Dedifferentiated amniotic fluid mesenchymal stem cell (primary cell): ENCODE measurements at regions not wholly inside any gene's neighbourhood (a gene's known extent, or its start where the extent isn't known, plus 50 kb on each side); places are given as distances from the start of the nearest gene placed in this dataset.

Experiments
- DNase-seq: peaks from one replicate; pipeline ENCODE4 v3.0.0-alpha.2; 2016; ENCODE audit errors: extremely low spot score

DNA sequence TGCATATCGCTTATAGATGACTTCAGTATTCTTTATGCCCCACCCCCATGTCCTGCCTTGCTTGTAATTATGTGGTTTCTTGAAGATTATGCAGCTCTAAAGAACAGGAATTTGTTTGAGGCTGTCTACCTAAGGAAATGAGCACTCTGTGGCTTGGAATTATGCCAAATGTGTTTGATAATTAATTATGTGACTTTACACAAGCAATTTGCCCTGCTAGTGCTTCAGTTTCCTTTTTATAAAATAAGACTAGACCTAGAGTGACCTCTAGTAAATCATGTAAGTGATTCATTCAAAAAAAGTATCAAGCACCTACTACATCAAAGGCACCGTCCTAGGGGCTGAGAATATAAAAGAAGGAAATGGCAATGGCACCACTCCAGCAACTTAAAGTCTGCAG lies 491.5 kb upstream of the KIRREL3 start:
- DNase-seq, result no peak

DNA sequence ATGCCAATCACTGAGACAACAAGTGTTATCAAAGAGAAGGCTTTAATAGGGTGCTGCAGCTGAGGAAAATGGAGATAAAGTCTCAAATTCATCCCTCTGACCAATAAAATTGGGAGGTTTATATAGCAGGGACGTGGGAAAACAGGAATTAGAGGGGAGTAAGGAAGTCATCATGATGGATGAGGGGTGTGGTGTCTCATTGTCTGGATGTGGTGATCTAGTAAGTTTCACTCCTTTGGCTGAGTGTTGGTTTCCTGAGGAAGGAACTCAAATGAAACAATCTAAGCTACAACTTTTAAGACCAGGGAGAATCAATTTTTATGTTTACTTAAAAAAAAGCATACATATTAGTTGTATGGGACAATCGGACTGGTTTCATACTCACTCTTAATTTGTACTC lies 491.0 kb upstream of the KIRREL3 start:
- DNase-seq, result no peak

GRCh38 chr11:127490896-127491295 lies 490.3 kb upstream of the KIRREL3 start:
- no peak for DNase-seq

- DNase-seq, result no peak
Measured at GRCh38 chr11:127485541-127485940, 485.0 kb upstream of the KIRREL3 start.

DNA sequence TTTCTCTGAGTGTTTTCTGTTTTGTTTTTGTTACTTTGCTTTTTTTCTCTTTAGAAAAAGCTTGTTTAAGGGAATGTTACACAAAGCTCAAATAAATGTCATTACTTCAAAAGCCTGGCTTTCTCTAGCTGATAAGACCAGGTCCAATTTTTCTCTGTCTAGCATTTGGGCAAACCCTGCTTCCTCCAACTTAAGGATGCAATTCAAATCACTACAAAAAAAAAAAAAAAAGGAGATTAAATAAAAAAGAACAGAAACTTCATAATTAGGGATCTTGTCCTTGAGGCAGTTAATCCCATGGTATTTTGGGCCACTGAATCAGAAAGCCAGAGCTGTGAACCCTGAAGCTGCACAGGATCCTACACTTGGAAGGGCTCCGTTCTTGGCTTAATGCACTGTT lies 480.8 kb upstream of the KIRREL3 start:
- DNase-seq, result no peak

GRCh38 chr11:127478826-127479225 lies 478.3 kb upstream of the KIRREL3 start:
- no peak for DNase-seq

DNA sequence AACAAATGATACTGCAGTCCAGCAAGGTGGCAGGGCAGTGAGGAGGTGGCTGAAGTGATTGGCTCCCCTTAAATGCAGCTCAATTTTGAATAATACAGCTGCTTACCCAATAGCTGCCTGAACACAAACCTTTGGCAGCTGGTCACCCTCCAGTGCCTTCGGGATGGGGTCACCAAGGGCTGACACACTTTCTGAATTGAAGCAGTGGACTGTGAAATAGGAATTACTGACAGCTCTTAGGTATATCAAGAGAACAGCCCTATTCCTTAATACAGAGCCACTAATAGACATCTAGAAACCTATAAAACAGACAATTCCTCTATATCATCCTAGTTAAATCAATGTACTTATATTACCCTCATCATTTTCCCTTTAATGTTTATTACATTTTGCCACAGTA lies 474.2 kb upstream of the KIRREL3 start:
- DNase-seq, result no peak

DNA sequence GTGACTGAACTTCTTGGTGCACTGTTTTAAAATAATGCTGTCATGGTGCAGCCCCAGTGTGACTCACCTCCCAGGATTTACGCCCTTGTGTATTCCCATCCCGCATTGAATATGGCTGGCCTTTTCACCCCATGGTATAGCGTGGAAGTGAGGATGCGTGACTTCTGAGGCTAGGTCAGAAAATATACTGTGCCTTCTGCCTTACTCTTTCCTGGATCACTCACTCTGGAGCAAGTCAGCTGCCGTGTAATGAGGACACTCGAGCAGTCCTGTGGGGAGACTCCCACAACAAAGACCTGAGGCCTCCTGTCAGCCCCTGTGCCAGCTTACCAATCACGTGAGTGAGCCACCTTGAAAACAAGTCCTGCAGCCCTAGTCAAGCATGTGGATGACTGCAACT lies 471.9 kb upstream of the KIRREL3 start:
- no peak for DNase-seq

- no peak for DNase-seq
Measured at GRCh38 chr11:127471662-127472061, 471.1 kb upstream of the KIRREL3 start.

GRCh38 chr11:127470306-127470884 lies 469.8 kb upstream of the KIRREL3 start:
- DNase-seq, result no peak

DNA sequence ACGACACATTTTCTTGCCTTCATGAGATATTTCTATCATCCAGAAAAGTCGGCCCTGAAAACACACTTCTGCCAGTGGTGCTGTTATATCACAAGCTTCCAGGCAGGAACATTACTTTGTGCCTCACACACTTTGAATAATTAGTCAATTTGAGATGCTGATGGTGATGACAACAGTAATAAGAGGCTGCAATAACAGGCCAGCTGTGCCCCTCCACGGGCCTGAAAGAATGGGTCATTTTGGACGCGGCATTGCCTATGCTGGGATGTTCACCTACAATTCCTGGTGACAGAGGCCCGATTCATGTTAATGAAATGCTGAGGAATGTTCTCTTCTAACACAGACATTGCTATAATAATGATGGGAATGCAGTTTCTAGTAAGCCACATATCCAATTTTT lies 463.8 kb upstream of the KIRREL3 start:
- DNase-seq, result no peak

DNA sequence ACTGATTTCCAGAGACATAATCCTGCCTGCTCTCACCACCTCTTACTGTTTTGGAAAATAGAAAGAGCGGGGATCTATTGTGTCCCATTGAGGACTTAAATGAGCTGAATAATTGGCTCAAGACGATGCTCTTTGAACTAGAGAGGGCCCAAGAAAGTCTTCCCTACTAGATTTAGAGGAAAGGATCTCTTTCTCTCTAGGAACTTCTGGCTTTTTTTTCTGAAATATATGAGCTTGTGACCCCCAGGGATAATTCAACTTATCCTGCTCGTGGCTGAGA lies 461.4 kb upstream of the KIRREL3 start:
- DNase-seq, result no peak

DNA sequence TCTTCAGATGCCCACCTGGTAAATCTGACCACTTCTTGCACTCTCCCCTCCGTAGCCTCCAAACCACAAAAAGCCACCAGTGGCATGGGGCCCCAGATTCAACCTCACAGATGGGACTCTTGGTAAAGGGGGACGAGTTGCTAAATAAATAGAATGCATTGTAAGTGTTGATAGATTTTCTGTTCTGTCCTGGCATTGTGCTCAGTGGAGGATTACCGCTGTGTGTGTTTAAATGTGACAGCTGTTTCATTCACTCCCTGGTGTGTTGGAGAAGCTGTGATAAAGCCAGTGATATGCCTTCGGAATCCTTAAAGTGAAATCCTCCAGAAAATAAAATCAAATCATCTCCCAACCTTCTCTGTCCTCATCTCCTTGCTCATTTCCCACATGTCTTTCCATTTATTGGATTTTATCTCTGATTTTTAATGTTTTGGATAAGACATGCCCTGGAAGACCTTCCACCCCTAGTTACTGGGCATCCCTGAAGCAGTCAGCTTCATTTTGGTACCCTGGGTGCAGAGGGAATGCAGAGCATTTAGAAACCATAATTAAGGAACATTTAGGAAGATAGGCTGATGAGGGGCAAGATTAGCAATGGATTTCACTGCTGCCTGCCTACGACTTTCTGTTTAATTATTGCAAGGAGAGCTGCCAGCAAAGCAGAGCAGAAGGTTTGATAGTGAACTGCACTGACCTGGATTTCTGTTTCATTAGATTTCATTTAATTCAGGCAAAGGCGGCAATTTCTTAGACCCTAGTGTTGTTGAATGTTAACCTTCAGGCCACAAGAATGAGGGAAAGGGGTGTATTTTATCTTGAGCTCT lies 460.9 kb upstream of the KIRREL3 start:
- DNase-seq, result no peak

GRCh38 chr11:127458561-127458960 lies 458.0 kb upstream of the KIRREL3 start:
- no peak for DNase-seq

DNA sequence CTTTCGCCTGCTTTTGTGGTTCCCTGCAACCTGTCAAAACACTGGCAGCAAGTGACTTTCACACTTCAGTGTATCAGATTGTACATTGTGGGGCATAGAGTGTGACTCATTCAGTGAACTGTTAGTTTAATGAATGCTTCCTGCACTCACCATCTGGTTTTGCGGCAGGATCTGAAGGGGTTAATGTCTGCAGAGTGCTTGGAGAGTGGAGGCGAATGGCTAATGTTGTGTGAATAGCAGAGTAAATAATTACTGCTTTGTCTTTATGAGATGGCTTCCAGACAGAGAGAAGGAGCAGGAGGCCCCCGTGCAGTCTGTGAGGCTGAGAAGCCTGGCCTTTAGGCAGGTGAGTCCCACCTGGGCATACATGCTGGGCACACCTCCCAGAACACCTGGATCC lies 454.3 kb upstream of the KIRREL3 start:
- DNase-seq, result no peak

GRCh38 chr11:127452533-127452932 lies 452.0 kb upstream of the KIRREL3 start:
- no peak for DNase-seq

DNA sequence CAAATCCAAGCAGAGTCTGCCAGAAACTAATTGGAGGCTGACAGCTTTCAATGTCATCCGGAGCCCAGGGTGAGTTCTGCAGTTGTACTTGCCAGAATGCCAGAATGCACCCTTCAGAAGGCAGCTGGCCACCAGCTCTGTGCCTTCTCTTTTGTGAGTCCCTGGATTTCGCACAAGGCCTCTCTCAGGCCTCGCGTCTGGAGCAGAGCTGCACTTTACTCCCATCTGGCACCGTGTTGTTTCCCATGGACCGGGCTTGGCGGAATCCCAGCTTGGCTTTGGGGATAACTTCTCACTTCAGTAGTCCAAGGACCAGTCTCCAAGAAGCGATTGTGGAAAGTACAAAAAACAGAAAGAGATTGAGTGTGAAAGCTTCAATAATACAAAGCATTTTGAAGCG lies 451.3 kb upstream of the KIRREL3 start:
- DNase-seq, result no peak

- no peak for DNase-seq
Measured at GRCh38 chr11:127448101-127448500, 447.5 kb upstream of the KIRREL3 start.

DNA sequence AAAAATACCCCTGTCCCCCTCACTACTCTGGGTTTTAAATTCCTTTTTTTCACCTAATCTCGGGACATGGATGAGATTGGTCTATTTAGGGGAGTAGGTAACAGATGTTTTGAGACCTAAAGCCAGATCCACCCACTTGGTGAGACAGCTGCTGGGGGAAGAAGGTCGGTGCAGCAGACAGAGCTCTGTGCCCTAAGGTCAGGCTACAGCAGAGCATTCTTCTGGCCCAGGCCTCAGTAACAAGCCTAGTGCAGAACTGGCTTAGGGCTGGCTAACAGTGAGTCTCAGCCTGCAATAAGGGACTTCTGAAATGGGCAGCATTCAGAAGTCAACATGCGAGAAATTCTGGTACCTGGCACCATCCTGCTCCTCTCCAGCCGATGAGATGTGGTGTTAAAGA lies 444.9 kb upstream of the KIRREL3 start:
- no peak for DNase-seq

GRCh38 chr11:127443297-127443696 lies 442.7 kb upstream of the KIRREL3 start:
- DNase-seq, result no peak

- DNase-seq, result no peak
Measured at GRCh38 chr11:127440616-127441015, 440.0 kb upstream of the KIRREL3 start.

GRCh38 chr11:127425281-127425680 lies 424.7 kb upstream of the KIRREL3 start:
- no peak for DNase-seq

DNA sequence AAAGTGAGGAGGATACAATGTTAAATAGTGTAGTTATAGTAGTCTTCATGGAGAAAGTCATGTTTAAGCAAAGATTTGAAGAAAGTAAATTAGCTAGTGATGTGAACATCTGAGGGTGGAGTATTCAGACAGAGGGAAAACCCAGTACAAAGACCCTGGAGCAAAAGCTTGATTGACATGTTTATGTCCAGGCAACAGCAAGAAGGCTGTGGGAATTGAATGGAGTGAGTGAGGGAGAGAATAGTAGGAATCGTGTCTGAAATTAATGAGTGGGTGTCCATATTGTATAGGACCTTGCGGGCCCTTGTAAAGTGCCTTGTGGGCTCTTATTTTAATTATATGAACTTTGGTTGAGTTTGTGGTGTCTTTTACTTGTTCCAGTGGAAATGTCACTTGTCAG lies 424.1 kb upstream of the KIRREL3 start:
- DNase-seq, result no peak

GRCh38 chr11:127420139-127420538 lies 419.6 kb upstream of the KIRREL3 start:
- no peak for DNase-seq
